ENCODE measurements at regions not wholly inside any gene's neighbourhood (a gene's known extent, or its start where the extent isn't known, plus 50 kb on each side); places are given as distances from the start of the nearest gene placed in this dataset.
A peak's percentile ranks its signal among the peaks of the same experiment; 100 is the strongest.

DNA sequence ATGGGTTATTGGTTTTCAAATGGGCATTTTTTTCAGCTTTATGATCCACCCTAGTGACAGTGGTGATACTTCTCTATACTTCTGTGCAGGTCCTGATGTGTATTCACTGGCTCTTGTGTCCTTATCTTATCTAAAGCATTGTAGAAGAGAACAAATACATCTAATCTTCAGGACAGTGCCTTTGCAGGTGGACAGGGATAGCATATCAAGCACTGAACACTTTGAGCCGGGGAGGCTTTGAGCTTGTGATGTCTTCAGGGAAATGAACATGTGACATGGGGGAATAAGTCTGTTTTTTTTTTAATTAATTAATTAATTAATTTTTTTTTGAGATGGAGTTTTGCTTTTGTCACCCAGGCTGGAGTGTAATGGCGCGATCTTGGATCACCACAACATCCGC is 115.5 kb upstream of the KLF4 start:
- Histone ChIP-seq H3K79me1 (replicated peaks; ENCODE audit: low read length, poor library complexity, severe bottlenecking) (no peaks in the 10 kb centered on the region), H3K23ac (ENCODE audit: low read length in 2 of 2) (no peak overlapping the region), H3K4me3 (ENCODE audit: insufficient read depth in 1 of 2, low read depth in 1 of 2, low read length in 2 of 2) (no peak overlapping the region), H3K4me1 (ENCODE audit: control insufficient read depth, insufficient read depth, low read depth, low read length) (no peaks in the 10 kb centered on the region), H2AK5ac (ENCODE audit: low read length, severe bottlenecking) (no peak overlapping the region), H2BK15ac (ENCODE audit: low read depth, poor library complexity, severe bottlenecking) (no peak overlapping the region), H3K4me2 (ENCODE audit: low read length, poor library complexity, severe bottlenecking) (no peak overlapping the region), H3K36me3 (ENCODE audit: control insufficient read depth in 1 of 2, insufficient read depth in 2 of 2, low read depth in 1 of 2, low read length in 2 of 2) (no peaks in the 10 kb centered on the region), H2BK5ac (ENCODE audit: low read depth, low read length, poor library complexity, severe bottlenecking) (no peak overlapping the region), H3K27ac (ENCODE audit: low read length, poor library complexity, severe bottlenecking) (no peak overlapping the region), H3K9ac (ENCODE audit: low read length) (no peak overlapping the region), H4K91ac (ENCODE audit: low read length) (no peak overlapping the region), H3K18ac (ENCODE audit: low read depth in 1 of 2, low read length in 2 of 2) (no peak overlapping the region), H3K4ac (ENCODE audit: low read depth in 1 of 2, low read length in 2 of 2) (no peak overlapping the region), H2AFZ (ENCODE audit: low read depth, low read length) (no peak overlapping the region), H2BK120ac (ENCODE audit: low read depth, low read length) (no peak overlapping the region), H2BK12ac (ENCODE audit: low read length in 2 of 2) (no peak overlapping the region), H3K27me3 (ENCODE audit: control insufficient read depth in 1 of 2, insufficient read depth in 1 of 2, low read length in 2 of 2) (peaks cover 0 to 6% of the 10 kb centered on the region in 2 experiments), H4K8ac (ENCODE audit: low read length) (no peak overlapping the region), H3K9me3 (ENCODE audit: control insufficient read depth, low read length) (no peaks in the 10 kb centered on the region), H3K14ac (ENCODE audit: low read length in 2 of 2) (no peak overlapping the region)
- WGBS: 80% methylated on average over 4 of the region's 4 CpGs
- no peak for DNase-seq

GRCh38 chr9:107603281-107603680 is 113.7 kb upstream of the KLF4 start:
- 74% methylated on average over 3 of the region's 4 CpGs for WGBS
- no peaks in the 10 kb centered on the region for H3K27me3 ChIP-seq (ENCODE audit: control insufficient read depth in 1 of 2, insufficient read depth in 1 of 2, low read length in 2 of 2)

DNA sequence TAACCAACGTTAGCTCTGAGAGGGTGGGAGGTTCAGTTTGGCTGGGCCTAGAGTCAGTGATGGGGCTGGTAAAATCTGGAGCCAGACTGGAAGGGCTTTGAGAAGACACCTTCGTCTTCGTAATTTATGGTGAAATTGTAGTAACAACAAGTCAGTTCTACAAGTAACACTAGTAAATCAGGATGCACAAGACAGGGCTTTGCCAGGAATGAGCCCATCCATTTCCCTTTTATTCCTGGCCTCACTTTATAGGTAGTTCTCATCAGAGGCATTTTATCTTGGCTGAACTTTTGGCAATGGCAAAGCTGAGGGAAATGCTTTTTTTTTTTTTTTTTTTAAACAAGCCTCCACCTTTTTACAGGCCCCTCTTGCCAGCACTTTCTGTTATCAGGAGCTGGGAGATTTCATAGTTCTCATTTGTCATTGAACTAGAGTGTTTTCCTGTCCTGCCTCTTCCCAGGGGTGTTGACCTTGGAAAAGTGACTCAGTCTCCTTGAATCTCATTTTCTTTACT is 110.5 kb upstream of the KLF4 start:
- no peak overlapping the region for H2BK120ac ChIP-seq (ENCODE audit: low read depth, low read length)
- no peak overlapping the region for H4K8ac ChIP-seq (ENCODE audit: low read length)
- H2BK12ac ChIP-seq (ENCODE audit: low read length in 2 of 2): no peak overlapping the region
- no peak overlapping the region for H2AFZ ChIP-seq (ENCODE audit: low read depth, low read length)
- H2AK5ac ChIP-seq (ENCODE audit: low read length, severe bottlenecking): no peak overlapping the region
- H3K36me3 ChIP-seq (ENCODE audit: control insufficient read depth in 1 of 2, insufficient read depth in 2 of 2, low read depth in 1 of 2, low read length in 2 of 2): no peaks in the 10 kb centered on the region
- H2BK15ac ChIP-seq (ENCODE audit: low read depth, poor library complexity, severe bottlenecking): no peak overlapping the region
- H3K79me1 ChIP-seq (replicated peaks; ENCODE audit: low read length, poor library complexity, severe bottlenecking): no peaks in the 10 kb centered on the region
- no peak overlapping the region for H3K4me3 ChIP-seq (ENCODE audit: insufficient read depth in 1 of 2, low read depth in 1 of 2, low read length in 2 of 2)
- H3K18ac ChIP-seq (ENCODE audit: low read depth in 1 of 2, low read length in 2 of 2): no peak overlapping the region
- H3K14ac ChIP-seq (ENCODE audit: low read length in 2 of 2): no peak overlapping the region
- H3K27ac ChIP-seq (ENCODE audit: low read length, poor library complexity, severe bottlenecking): no peak overlapping the region
- no peak overlapping the region for H2BK5ac ChIP-seq (ENCODE audit: low read depth, low read length, poor library complexity, severe bottlenecking)
- H3K4me2 ChIP-seq (ENCODE audit: low read length, poor library complexity, severe bottlenecking): no peak overlapping the region
- no peaks in the 10 kb centered on the region for H3K9me3 ChIP-seq (ENCODE audit: control insufficient read depth, low read length)
- H3K4ac ChIP-seq (ENCODE audit: low read depth in 1 of 2, low read length in 2 of 2): peak overlapping the region in 1 of 2 experiments; percentile 16
- WGBS: 80% methylated on average over 2 of the region's 3 CpGs
- no peak overlapping the region for H3K23ac ChIP-seq (ENCODE audit: low read length in 2 of 2)
- H3K9ac ChIP-seq (ENCODE audit: low read length): no peak overlapping the region
- no peaks in the 10 kb centered on the region for H3K4me1 ChIP-seq (ENCODE audit: control insufficient read depth, insufficient read depth, low read depth, low read length)
- no peaks in the 10 kb centered on the region for H3K27me3 ChIP-seq (ENCODE audit: control insufficient read depth in 1 of 2, insufficient read depth in 1 of 2, low read length in 2 of 2)
- peak; percentile 20 for DNase-seq
- H4K91ac ChIP-seq (ENCODE audit: low read length): no peak overlapping the region

More at GRCh38 chr9:107603281-107603680, 113.7 kb upstream of the KLF4 start:
- Histone ChIP-seq H2BK5ac (ENCODE audit: low read depth, low read length, poor library complexity, severe bottlenecking) (no peak overlapping the region), H2BK15ac (ENCODE audit: low read depth, poor library complexity, severe bottlenecking) (no peak overlapping the region), H3K4ac (ENCODE audit: low read depth in 1 of 2, low read length in 2 of 2) (no peak overlapping the region), H2BK12ac (ENCODE audit: low read length in 2 of 2) (no peak overlapping the region), H3K14ac (ENCODE audit: low read length in 2 of 2) (no peak overlapping the region), H2AK5ac (ENCODE audit: low read length, severe bottlenecking) (no peak overlapping the region), H3K4me1 (ENCODE audit: control insufficient read depth, insufficient read depth, low read depth, low read length) (no peaks in the 10 kb centered on the region), H3K79me1 (replicated peaks; ENCODE audit: low read length, poor library complexity, severe bottlenecking) (no peaks in the 10 kb centered on the region), H4K8ac (ENCODE audit: low read length) (no peak overlapping the region), H3K27ac (ENCODE audit: low read length, poor library complexity, severe bottlenecking) (no peak overlapping the region), H2BK120ac (ENCODE audit: low read depth, low read length) (no peak overlapping the region), H2AFZ (ENCODE audit: low read depth, low read length) (no peak overlapping the region), H3K4me3 (ENCODE audit: insufficient read depth in 1 of 2, low read depth in 1 of 2, low read length in 2 of 2) (no peak overlapping the region), H3K4me2 (ENCODE audit: low read length, poor library complexity, severe bottlenecking) (no peak overlapping the region), H3K36me3 (ENCODE audit: control insufficient read depth in 1 of 2, insufficient read depth in 2 of 2, low read depth in 1 of 2, low read length in 2 of 2) (no peaks in the 10 kb centered on the region), H3K23ac (ENCODE audit: low read length in 2 of 2) (no peak overlapping the region), H4K91ac (ENCODE audit: low read length) (no peak overlapping the region), H3K9ac (ENCODE audit: low read length) (no peak overlapping the region), H3K18ac (ENCODE audit: low read depth in 1 of 2, low read length in 2 of 2) (no peak overlapping the region), H3K9me3 (ENCODE audit: control insufficient read depth, low read length) (no peaks in the 10 kb centered on the region)
- DNase-seq: no peak

GRCh38 chr9:107597743-107598217 is 108.2 kb upstream of the KLF4 start:
- Histone ChIP-seq H3K9me3 (ENCODE audit: control insufficient read depth, low read length) (no peaks in the 10 kb centered on the region), H3K27me3 (ENCODE audit: control insufficient read depth in 1 of 2, insufficient read depth in 1 of 2, low read length in 2 of 2) (no peaks in the 10 kb centered on the region), H2AK5ac (ENCODE audit: low read length, severe bottlenecking) (no peak overlapping the region), H3K14ac (ENCODE audit: low read length in 2 of 2) (no peak overlapping the region), H3K4me1 (ENCODE audit: control insufficient read depth, insufficient read depth, low read depth, low read length) (no peaks in the 10 kb centered on the region), H3K36me3 (ENCODE audit: control insufficient read depth in 1 of 2, insufficient read depth in 2 of 2, low read depth in 1 of 2, low read length in 2 of 2) (no peaks in the 10 kb centered on the region), H3K27ac (ENCODE audit: low read length, poor library complexity, severe bottlenecking) (no peak overlapping the region), H3K23ac (ENCODE audit: low read length in 2 of 2) (peak overlapping the region in 1 of 2 experiments; percentile 42), H2BK5ac (ENCODE audit: low read depth, low read length, poor library complexity, severe bottlenecking) (no peak overlapping the region), H2BK15ac (ENCODE audit: low read depth, poor library complexity, severe bottlenecking) (no peak overlapping the region), H2BK120ac (ENCODE audit: low read depth, low read length) (no peak overlapping the region), H3K18ac (ENCODE audit: low read depth in 1 of 2, low read length in 2 of 2) (no peak overlapping the region), H4K8ac (ENCODE audit: low read length) (no peak overlapping the region), H3K79me1 (replicated peaks; ENCODE audit: low read length, poor library complexity, severe bottlenecking) (no peaks in the 10 kb centered on the region), H2BK12ac (ENCODE audit: low read length in 2 of 2) (no peak overlapping the region), H2AFZ (ENCODE audit: low read depth, low read length) (no peak overlapping the region), H3K4me3 (ENCODE audit: insufficient read depth in 1 of 2, low read depth in 1 of 2, low read length in 2 of 2) (no peak overlapping the region), H3K4me2 (ENCODE audit: low read length, poor library complexity, severe bottlenecking) (no peak overlapping the region), H4K91ac (ENCODE audit: low read length) (no peak overlapping the region), H3K4ac (ENCODE audit: low read depth in 1 of 2, low read length in 2 of 2) (no peak overlapping the region), H3K9ac (ENCODE audit: low read length) (no peak overlapping the region)
- DNase-seq: no peak
- WGBS: 78% methylated on average over 6 of the region's 7 CpGs
